ENCODE measurements at regions not wholly inside any gene's neighbourhood (a gene's known extent, or its start where the extent isn't known, plus 50 kb on each side); places are given as distances from the start of the nearest gene placed in this dataset.

GRCh38 chr2:226554701-226555100 lies 244.9 kb downstream of the IRS1 start:
- H3K27me3 ChIP-seq (ENCODE audit: low read length), result no peaks in the 10 kb centered on the region
- TF ChIP-seq EZH2phosphoT487 (conservative IDR thresholded peaks at IDR 0.05; ENCODE audit: low read length), result no peak
- no peak for TF ChIP-seq CTCF (IDR thresholded peaks at IDR 0.05; ENCODE audit: insufficient read depth, low read length, poor library complexity, severe bottlenecking)
- H3K4me2 ChIP-seq (ENCODE audit: low read depth, low read length, poor library complexity, severe bottlenecking), result no peak overlapping the region
- no peaks in the 10 kb centered on the region for H3K9me2 ChIP-seq (replicated peaks; ENCODE audit: insufficient read depth, low read length)
- H3K4me3 ChIP-seq (ENCODE audit: insufficient read depth, low read length, poor library complexity, severe bottlenecking), result no peak overlapping the region
- H2AFZ ChIP-seq (ENCODE audit: low read depth, low read length, severe bottlenecking), result no peak overlapping the region
- H3F3A ChIP-seq (ENCODE audit: insufficient read depth), result no peaks in the 10 kb centered on the region
- H3K9me3 ChIP-seq (ENCODE audit: insufficient read depth, low read length), result no peaks in the 10 kb centered on the region
- H3K36me3 ChIP-seq (ENCODE audit: low read length), result no peaks in the 10 kb centered on the region
- H3K9ac ChIP-seq (ENCODE audit: low read length), result no peak overlapping the region
- no peak overlapping the region for H3K27ac ChIP-seq (ENCODE audit: low read depth, low read length)
- no peaks in the 10 kb centered on the region for H3K79me2 ChIP-seq (ENCODE audit: insufficient read depth, low read length)
- H4K20me1 ChIP-seq (ENCODE audit: low read depth, low read length), result no peaks in the 10 kb centered on the region

GRCh38 chr2:226553333-226553732 lies 246.3 kb downstream of the IRS1 start:
- Histone ChIP-seq H3K36me3 (ENCODE audit: low read length) (no peaks in the 10 kb centered on the region), H3F3A (ENCODE audit: insufficient read depth) (no peaks in the 10 kb centered on the region), H3K9me3 (ENCODE audit: insufficient read depth, low read length) (no peaks in the 10 kb centered on the region), H3K9ac (ENCODE audit: low read length) (no peak overlapping the region), H3K27ac (ENCODE audit: low read depth, low read length) (no peak overlapping the region), H3K9me2 (replicated peaks; ENCODE audit: insufficient read depth, low read length) (no peaks in the 10 kb centered on the region), H3K4me2 (ENCODE audit: low read depth, low read length, poor library complexity, severe bottlenecking) (no peak overlapping the region), H4K20me1 (ENCODE audit: low read depth, low read length) (no peaks in the 10 kb centered on the region), H2AFZ (ENCODE audit: low read depth, low read length, severe bottlenecking) (no peak overlapping the region), H3K27me3 (ENCODE audit: low read length) (no peaks in the 10 kb centered on the region), H3K4me3 (ENCODE audit: insufficient read depth, low read length, poor library complexity, severe bottlenecking) (no peak overlapping the region), H3K79me2 (ENCODE audit: insufficient read depth, low read length) (no peaks in the 10 kb centered on the region)
- no peak for TF ChIP-seq EZH2phosphoT487 (conservative IDR thresholded peaks at IDR 0.05; ENCODE audit: low read length)

- no peaks in the 10 kb centered on the region for H3K27me3 ChIP-seq (ENCODE audit: low read length)
- no peak overlapping the region for H3K27ac ChIP-seq (ENCODE audit: low read depth, low read length)
- TF ChIP-seq CTCF (IDR thresholded peaks at IDR 0.05; ENCODE audit: insufficient read depth, low read length, poor library complexity, severe bottlenecking) (no peak), EZH2phosphoT487 (conservative IDR thresholded peaks at IDR 0.05; ENCODE audit: low read length) (no peak)
- H2AFZ ChIP-seq (ENCODE audit: low read depth, low read length, severe bottlenecking), result no peak overlapping the region
- no peaks in the 10 kb centered on the region for H3K79me2 ChIP-seq (ENCODE audit: insufficient read depth, low read length)
- H3K4me2 ChIP-seq (ENCODE audit: low read depth, low read length, poor library complexity, severe bottlenecking), result no peak overlapping the region
- H3K36me3 ChIP-seq (ENCODE audit: low read length), result no peaks in the 10 kb centered on the region
- no peak overlapping the region for H3K9ac ChIP-seq (ENCODE audit: low read length)
- H3K4me3 ChIP-seq (ENCODE audit: insufficient read depth, low read length, poor library complexity, severe bottlenecking), result no peak overlapping the region
- H3F3A ChIP-seq (ENCODE audit: insufficient read depth), result no peaks in the 10 kb centered on the region
- H4K20me1 ChIP-seq (ENCODE audit: low read depth, low read length), result no peaks in the 10 kb centered on the region
- H3K9me3 ChIP-seq (ENCODE audit: insufficient read depth, low read length), result no peaks in the 10 kb centered on the region
- no peaks in the 10 kb centered on the region for H3K9me2 ChIP-seq (replicated peaks; ENCODE audit: insufficient read depth, low read length)
These were observed 246.9 kb downstream of the IRS1 start for GRCh38 chr2:226552571-226553285.

GRCh38 chr2:226551522-226552250 lies 247.9 kb downstream of the IRS1 start:
- TF ChIP-seq CTCF (IDR thresholded peaks at IDR 0.05; ENCODE audit: insufficient read depth, low read length, poor library complexity, severe bottlenecking) (no peak), EZH2phosphoT487 (conservative IDR thresholded peaks at IDR 0.05; ENCODE audit: low read length) (no peak)
- Histone ChIP-seq H3K79me2 (ENCODE audit: insufficient read depth, low read length) (no peaks in the 10 kb centered on the region), H3K9ac (ENCODE audit: low read length) (no peak overlapping the region), H3K27ac (ENCODE audit: low read depth, low read length) (no peak overlapping the region), H4K20me1 (ENCODE audit: low read depth, low read length) (no peaks in the 10 kb centered on the region), H3K27me3 (ENCODE audit: low read length) (no peaks in the 10 kb centered on the region), H3K9me3 (ENCODE audit: insufficient read depth, low read length) (no peaks in the 10 kb centered on the region), H3F3A (ENCODE audit: insufficient read depth) (no peaks in the 10 kb centered on the region), H3K4me3 (ENCODE audit: insufficient read depth, low read length, poor library complexity, severe bottlenecking) (no peak overlapping the region), H3K9me2 (replicated peaks; ENCODE audit: insufficient read depth, low read length) (no peaks in the 10 kb centered on the region), H3K36me3 (ENCODE audit: low read length) (no peaks in the 10 kb centered on the region), H2AFZ (ENCODE audit: low read depth, low read length, severe bottlenecking) (no peak overlapping the region), H3K4me2 (ENCODE audit: low read depth, low read length, poor library complexity, severe bottlenecking) (no peak overlapping the region)
